HT1080 (cell line): ENCODE measurements at regions not wholly inside any gene's neighbourhood (a gene's known extent, or its start where the extent isn't known, plus 50 kb on each side); places are given as distances from the start of the nearest gene placed in this dataset.
"Not testable (repeated sequence)": the region's sequence is repeated elsewhere in the genome, so short reads cannot be mapped to it uniquely, and the experiment has no call there.

Experiments
- DNase-seq: peaks from one replicate; pipeline ENCODE4 v3.0.0-alpha.2; 2015; ENCODE audit warnings: low read depth

DNA sequence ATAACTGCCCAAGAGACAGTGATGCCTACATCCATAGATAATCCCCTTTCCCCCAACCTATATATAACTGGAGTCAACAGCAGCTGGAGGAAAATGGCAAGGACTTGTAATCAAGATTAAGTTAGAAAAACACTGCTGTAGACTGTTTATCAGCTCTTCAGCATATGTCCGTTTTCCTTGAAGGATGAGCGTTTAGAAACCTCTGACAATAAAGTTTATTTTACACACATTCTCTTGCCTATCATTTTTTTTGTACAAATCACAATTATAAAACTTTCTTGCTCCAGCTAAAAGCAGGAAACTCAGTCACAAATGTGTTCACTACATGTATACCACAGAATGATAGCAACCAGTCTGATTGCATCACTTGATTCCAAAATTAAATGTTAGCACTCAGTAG is 50.8 kb downstream of the PPIAL4G start:
- DNase-seq = not testable (repeated sequence)

DNA sequence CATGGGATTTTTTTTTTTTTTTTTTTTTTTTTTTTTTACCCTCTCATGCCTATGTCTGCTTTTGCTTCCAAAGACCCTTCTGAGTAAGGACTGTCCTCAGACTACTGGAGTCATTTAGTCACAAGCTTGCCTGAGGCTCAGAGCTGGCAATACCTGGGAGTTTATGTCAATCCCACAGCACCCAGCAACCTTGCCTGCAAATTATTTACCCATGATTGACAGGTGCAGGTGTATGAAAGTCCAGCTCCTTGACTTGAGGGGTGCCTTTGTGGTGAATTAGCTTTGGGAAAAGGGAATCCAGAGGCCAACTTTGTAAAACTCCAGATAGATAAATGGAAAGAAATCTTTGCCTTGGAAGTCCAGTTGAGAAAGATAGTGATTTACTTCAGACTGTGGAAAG is 53.2 kb downstream of the PPIAL4G start:
- not testable (repeated sequence) for DNase-seq

DNA sequence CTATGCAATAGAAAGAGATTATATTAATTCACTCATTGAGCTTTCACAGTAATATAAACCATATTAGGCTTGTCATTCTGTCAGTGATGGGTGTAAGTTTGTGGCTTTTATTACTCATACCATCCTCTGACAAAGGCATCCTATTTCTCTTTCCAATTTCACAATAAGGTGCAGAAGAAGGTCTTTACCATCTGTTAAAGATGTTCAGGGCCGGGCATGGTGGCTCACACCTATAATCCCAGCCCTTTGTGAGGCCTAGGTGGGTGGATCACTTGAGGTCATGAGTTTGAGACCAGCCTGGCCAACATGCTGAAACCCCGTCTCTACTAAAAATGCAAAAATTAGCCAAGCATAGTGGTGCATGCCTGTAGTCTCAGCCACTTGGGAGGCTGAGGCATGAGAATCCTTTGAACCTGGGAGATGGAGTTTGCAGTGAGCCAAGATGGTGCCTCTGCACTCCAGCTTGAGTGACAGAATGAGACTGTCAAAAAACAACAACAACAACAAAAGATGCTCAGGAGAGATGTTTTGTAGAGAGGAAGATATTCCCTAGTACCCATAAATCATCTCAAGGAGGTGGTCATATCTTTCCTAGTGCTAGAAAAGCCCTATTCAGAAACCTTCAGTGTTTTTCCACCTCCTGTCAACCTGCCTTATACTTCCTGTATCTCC is 56.0 kb downstream of the PPIAL4G start:
- peak; percentile 68 for DNase-seq

DNA sequence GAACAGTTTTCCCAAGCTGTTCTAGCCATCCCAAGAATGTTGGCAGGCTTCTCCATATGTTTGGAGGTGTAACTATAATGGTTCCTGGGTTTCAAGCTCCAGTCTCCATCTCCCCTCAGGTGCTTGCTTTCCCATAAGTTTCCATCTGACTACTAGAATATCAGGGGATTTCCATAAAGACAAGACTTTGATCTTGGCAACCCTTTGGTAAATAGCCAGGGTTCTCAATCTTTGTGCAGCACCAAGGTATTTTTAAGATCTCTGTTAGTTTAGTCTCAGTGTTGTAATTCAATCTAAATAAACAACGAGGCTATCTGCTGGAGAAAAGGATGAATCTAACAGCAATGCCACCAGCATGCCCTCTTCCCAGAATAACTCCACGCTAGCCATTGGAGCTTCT is 56.7 kb downstream of the PPIAL4G start:
- not testable (repeated sequence) for DNase-seq

DNA sequence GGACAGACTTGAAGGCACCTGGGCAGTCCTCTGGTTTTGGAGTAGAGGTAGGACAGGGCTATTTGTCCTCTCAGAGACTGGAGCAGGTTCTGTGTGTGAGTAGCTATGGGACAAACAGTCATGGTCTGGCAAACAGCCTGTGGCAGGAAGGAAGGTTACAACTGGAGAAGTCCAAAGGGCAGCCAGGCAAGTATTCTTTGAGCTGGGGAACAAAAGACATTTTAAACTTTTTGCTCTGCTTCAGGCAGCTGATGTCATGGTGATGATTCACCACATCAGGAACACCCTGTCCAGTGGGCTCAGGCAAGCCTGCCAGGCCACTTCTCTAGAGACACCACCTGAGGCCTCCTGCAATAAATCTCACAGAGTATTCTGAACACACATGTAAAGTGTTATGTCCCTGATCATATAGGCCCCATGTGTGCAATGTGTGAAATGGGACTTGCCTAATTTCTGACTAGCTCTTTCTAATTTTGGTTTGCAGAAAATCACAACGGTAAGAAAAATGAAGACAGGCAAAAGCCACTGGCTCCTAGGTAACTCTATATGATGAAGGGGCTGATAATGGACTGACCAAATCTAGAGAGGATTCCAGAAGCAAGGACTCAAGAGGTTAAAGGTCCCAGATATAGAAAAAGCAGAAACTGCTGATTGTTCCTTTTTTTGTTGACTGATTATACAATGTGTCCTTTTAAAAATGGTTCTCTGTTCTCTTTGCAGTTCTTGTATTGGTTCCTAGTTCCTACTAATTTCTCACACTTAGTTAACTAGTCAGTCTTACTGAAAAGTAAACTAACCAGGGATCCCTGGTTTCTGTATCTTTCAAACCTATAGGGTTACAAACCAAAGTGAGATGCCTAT is 58.7 kb downstream of the PPIAL4G start:
- DNase-seq = peak; percentile 88

DNA sequence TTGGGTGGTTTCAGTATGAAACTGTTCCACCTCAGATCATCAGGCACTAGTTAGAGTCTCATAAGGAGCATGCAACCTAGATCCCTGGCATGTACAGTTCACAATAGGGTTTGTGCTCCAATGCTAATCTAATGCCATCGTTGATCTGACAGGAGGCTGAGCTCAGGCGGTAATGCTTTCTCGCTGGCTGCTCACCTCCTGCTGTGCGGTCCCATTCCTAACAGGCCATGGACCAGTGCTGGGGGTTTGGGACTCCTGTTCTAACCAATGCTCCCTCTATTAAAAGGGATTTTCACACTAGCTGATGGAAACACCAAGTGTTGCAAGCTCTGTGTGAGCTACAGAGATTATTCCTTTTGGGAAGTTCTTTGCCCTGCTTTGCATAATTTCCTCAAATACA is 60.2 kb downstream of the PPIAL4G start:
- not testable (repeated sequence) for DNase-seq

DNA sequence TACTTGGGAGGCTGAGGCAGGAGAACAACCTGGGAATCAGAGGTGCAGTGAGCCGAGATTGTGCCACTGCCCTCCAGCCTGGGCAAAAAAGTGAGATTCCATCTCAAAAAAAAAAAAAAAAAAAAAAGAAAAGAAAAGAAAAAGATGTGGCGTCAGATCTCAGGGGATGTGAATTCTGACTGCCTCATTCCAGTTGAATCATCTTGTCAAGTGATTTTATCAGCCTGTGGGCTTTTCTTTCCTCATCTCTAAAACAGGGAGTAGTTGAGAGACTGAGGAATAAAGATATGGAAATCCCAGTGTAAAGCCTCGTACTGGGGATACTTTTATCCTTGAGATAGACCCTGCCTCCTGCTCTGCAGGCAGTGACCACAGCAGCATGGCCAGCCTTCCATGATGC is 65.9 kb downstream of the PPIAL4G start:
- DNase-seq = not testable (repeated sequence)

DNA sequence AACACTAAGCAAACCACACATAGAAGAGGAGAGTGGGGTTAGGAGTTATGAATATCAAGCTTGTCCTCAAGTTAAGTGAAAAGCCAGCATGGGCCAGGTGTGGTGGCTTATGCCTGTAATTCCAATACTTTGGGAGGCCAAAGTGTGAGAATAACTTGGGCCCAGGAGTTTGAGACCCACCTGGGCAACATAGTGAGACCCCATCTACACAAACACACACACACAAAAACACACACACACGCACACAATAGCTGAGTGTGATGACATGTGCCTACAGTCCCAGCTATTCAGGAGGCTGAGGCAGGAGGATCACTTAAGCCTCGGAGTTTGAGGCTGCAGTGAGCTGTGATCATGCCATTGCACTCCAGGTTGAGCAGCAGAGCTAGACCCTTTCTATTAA is 69.7 kb downstream of the PPIAL4G start:
- DNase-seq = not testable (repeated sequence)

DNA sequence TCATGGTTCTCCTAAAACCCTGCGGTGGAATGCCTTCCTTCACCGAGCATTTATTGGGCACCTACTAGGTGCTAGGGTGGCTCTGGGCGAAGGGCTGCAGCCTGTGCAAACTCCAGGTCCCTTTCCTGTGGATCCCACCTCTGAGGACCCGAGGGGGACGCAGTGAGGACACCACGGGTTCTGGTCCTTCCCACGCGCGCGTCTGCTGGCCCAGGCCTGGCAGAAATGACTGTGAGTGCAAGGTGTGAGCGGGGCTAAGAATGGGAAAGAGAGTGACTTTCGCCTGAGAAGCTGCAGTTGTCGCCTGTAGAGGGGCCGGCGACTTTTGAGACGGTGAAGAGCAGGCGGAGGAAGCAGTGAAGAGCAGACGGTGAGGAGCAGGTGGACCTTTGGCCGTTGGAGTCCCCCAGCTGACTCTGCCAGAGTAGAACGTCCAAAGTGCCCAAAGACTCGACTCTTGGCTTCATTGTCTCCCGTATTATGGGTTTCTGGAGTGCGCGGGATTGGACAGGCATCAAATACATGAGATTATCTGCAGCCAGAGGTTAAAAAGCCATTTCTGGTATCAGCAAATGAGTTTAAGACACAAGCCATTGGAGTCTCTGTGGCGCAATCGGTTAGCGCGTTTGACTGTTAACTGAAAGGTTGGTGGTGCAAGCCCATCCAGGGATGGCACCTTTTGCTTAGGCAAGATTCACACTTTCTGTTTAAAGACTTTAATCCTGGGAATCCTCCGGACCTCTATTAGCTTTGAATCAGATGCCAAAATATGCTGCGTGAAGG is 78.1 kb downstream of the PPIAL4G start:
- not testable (repeated sequence) for DNase-seq

DNA sequence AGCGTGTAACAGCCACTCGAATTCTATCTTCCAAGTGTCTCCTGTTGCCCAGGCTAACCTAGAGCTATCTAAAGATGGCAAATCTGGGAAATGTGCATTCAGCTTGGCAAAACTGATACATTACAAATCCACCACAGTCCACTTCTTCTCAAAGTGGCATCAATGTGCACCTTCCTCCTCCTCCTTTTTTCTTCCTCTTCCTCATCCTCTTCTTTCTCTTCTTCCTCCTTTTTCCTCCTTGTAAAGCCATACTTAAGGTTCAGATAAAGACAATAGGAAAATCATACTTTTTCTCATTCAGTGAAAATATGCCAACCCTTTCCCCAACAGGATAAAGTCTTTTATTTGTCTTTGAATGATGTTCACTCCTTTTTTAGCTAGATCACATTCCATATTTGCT is 79.2 kb downstream of the PPIAL4G start:
- not testable (repeated sequence) for DNase-seq

DNA sequence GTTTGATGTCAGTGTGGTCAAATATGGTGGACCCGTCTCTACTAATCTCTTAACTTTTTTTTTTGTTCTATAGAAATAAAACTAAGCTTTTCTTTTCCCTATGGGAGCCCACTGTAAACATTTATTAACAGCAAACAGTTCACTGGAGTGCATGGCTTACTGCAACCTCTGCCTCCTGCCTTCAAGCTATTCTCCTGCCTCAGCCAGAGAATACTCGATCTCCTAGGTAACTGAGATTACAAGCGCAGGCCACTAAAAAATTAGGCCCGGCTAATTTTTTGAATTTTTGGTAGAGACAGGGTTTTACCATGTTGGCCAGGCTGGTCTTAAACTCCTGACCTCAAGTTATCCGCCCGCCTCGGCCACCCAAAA is 80.0 kb downstream of the PPIAL4G start:
- DNase-seq = peak; percentile 11

DNA sequence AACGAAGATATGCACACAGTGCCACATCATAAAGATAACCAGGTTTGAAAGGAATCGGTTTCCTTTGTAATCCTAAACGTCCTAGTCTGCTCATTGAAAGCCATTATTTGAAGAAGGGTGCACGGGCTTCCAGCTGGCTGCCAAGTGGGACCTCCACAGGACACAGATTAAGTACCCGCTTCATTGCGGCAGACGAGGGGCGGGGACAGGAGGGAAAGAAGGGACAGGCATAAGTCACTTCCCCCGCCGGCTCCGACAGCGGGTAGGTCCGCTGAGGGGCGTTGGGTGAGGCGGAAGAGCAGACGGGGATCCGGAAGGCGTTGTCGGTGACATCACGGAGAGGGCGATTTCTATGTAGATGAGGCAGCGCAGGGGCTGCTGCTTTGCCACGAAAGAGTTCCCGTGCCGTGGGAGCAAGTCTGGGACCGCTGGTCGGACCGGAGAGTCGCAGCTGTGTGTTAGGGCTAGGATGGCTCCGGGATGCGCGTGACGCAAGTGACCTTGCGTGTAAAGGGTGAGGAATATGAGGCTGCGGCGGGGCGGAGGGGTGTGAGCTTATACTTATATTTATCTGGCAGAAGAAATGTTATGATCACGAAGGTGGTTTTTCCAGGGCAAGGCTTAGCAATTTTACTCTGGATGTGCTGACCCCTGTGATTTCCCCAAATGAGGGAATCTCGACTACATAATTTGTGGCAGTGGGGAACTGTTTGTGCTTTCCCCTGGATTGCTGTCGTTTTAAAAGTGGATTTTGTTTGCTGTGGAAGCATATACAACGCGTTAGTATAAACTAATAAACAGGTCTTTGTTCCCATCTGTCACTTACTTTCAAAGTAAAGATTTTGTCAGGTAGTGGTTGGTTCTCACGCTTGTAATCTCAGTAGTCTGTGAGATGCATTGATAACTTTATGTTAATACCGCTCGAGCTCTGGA is 80.7 kb downstream of the PPIAL4G start:
- peak; percentile 87 for DNase-seq

DNA sequence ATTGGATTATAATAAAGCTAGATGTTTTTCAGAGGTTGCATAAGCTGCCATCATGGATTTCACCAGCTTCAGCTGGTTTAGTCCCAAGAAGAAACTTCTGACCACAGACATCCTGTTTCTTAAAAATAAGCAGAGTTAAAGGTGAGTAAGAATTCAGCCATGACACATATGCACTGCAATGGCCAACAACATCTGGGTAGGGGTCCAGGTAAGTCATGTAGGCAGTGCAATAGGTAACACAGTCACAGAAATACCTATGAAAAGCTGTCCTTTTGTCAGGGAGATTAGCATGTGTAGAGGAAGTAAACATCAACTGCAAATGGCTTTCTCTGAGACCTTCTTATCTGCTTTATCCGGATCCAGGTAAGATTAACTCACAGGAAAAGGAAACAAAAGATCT is 85.6 kb downstream of the PPIAL4G start:
- not testable (repeated sequence) for DNase-seq

DNA sequence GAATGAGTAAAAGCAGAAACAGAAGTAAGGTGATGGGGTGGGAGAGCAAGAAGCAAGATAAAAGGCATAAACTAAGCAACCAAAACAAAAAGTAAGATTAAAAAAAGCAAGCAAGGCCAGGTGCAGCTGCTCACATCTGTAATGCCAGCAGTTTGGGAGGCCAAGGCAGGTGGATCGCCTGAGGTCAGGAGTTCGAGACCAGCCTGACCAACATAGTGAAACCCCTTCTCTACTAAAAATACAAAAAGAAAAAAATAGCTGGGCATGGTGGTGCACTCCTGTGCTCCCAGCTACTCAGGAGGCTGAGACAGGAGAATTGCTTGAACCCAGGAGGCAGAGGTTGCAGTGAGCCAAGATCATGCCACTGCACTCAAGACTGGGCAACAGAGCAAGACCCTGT is 90.6 kb downstream of the PPIAL4G start:
- not testable (repeated sequence) for DNase-seq

DNA sequence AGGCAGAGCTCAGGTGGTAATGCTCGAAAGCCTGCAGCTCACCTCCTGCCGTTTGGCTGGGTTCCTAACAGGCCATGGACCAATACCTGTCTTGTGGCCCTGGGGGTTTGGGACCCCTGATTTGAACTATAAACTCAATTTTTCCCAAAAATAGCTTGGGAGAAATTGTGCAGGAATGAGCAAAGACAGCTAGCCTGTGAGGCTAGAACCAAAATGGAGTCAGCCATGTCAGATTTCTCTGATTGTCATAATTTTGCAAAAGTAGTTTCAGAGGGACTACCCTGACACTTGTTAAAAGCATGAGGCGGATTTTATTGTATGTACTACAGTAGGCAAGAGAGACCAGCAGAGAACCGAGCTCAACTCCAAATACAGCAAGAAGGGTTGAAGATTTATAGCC is 91.8 kb downstream of the PPIAL4G start:
- DNase-seq = not testable (repeated sequence)

DNA sequence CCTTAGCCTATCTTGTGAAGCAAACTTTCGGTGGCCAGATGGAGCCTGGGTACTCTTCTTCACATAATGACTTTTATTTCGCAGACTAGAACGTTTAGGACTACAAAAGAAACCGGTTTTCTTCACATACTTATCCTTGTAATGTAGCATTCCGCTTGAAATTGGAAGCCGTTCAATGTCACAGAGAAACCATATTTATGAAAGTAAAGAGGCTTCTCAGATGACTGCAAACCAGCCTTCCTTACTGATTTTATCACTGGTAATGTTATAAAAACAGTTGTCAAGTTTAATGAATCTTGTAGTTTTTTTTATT is 94.1 kb downstream of the PPIAL4G start:
- no peak for DNase-seq

DNA sequence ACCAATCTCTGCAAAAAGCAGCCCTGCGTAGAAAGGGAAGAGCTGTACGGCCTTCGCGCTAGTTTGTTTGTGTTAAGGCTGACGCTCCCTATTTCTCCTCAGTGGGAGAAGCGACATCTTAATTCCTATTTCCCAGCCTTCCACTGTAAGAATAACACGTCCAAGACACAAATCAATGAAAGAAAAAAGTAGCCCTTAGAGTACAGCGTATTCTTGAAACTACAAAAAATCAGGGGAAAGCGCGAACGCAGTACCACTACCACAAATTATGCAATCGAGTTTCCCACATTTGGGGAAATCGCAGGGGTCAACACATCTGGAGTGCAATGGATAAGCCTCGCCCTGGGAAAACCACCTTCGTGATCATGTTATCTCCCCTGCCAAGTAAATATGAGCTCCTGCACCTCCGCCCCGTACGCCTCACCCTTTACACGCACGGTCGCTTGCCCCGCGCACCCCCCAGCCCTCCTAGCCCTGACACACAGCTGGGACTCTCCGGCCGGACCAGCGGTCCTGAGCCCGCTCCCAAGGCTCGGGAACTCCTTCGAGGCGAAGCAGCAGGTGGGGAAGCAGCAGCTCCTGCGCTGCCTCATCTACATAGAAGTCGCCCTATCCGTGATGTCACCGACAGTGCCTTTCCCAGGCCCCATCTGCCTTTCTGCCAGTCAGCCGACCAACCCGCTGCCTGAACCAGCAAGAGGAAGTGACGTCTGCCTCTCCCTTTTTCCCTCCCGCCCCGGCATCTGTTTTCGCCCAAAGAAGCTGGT is 94.7 kb downstream of the PPIAL4G start:
- DNase-seq = peak; percentile 91

DNA sequence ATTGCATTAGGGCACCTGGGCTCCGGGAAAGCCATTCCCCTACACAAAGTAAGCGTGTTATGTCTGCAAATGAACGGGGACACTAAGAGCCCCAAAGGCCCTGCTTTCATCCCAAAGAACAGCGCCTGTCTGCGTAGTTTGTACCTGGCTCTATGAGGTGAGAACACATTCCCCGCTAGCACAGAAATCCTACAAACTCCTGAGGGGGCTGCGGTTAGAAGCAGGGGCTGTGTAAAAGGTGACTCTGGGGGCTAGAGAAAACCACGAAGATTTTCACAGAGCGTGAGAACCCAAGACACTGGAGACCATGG is 95.2 kb downstream of the PPIAL4G start:
- not testable (repeated sequence) for DNase-seq

DNA sequence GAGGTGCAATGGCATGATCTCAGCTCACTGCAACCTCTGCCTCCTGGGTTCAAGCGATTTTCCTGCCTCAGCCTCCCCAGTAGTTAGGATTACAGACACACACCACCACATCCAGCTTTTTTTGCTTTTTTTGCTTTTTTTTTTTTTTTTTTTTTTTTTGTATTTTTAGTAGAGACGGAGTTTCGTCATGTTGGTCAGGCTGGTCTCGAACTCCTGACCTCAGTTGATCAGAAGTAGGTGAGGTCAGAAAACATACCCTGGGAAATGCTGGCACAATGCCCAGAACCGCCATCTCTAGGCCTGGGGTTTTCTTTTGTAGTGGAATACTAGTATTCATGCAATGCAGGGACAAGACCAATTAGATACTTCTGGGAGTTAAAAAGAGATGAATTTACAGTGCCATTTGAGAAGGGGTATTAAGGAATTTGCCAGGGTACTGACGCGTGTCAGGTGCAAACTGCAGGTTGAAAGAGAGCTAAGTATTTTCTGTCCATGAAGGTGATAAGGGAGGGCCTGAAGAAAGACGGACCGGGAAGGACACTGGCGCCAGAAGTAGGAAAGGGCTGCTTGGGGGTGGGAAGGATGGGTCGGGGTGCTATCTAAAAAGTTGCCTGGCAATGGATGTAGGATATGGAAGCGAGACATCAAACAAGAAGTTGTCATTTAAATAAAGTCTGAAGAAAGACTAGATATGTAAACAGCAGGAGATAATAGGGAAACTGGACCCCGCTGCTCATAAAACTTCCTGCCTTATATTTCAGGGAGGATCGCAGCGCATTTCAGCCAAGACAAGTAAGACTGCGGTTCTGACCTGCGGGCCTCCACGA is 95.8 kb downstream of the PPIAL4G start:
- DNase-seq = not testable (repeated sequence)

DNA sequence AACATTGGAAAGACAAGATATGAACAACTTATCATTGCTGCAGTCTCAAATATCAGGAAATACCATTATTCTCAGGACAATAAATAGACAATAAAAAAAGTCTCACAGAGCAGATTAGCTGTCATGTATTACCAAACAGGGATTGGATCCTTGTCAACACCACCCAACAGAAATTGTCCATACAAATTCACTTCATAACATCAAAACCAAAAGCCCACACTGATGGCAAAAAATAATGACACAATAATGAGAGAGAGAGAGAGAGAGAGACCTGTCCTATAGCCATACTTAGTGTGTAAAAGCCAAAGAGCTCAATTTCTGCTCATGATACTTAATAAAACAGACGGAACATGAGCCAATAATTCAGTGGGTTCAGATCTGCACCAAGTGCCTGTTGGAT is 96.5 kb downstream of the PPIAL4G start:
- no peak for DNase-seq
